ENCODE measurements at regions not wholly inside any gene's neighbourhood (a gene's known extent, or its start where the extent isn't known, plus 50 kb on each side); places are given as distances from the start of the nearest gene placed in this dataset.

DNA sequence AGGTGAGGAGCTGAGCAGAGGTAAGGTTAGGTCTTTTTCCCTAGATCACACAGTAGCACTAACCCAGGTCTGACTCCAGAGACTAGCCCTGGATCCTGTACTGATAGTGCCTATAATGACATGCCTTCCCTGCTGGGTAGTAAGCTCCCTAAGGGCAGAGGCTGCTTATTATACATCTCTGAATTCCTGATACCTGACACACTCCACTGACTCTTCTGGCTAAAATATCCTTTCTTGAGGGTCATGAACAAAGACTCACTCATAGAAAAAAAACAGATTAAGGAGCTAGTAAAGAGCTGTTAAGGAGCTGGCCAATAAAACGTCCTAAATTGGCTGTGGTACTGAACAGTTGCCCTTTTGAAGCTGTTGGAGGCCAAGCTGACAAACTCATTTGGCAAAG, 149.0 kb upstream of the ITGA1 start:
- 13 to 26% methylated on average over 1 of the region's 1 CpG for WGBS, 2 donors
- intact Hi-C loops (cut with DNase I; ENCODE audit: low total_unique reads) = no loop called here
- DNase-seq (ENCODE audit: low spot score in 2 of 2) = no peak
- no peak overlapping the region for H3K4me3 ChIP-seq (ENCODE audit: low read depth, poor library complexity, severe bottlenecking)
- TF ChIP-seq, protein P1, sequence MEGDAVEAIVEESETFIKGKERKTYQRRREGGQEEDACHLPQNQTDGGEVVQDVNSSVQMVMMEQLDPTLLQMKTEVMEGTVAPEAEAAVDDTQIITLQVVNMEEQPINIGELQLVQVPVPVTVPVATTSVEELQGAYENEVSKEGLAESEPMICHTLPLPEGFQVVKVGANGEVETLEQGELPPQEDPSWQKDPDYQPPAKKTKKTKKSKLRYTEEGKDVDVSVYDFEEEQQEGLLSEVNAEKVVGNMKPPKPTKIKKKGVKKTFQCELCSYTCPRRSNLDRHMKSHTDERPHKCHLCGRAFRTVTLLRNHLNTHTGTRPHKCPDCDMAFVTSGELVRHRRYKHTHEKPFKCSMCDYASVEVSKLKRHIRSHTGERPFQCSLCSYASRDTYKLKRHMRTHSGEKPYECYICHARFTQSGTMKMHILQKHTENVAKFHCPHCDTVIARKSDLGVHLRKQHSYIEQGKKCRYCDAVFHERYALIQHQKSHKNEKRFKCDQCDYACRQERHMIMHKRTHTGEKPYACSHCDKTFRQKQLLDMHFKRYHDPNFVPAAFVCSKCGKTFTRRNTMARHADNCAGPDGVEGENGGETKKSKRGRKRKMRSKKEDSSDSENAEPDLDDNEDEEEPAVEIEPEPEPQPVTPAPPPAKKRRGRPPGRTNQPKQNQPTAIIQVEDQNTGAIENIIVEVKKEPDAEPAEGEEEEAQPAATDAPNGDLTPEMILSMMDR (IDR thresholded peaks at IDR 0.05) = no peak
- no peak for TF ChIP-seq POLR2A (IDR thresholded peaks at IDR 0.05)

DNA sequence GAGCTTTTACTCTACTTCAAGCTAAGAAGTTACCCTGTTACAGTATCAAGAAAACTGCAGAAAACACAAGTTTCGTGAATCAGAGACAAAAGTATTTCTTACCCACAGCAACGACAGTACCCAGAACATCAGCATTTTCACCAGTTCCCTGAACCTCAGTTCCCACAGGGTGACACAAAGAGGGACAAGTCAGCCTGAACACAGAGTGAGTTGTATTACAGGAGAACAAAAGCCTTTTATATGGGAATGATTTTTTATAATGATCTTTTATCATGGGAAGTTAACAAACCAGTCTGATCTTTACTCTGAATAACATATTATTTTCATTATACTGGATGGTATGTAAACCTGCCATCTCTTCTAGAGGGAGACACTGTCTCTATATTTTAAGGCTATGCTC, 139.0 kb upstream of the ITGA1 start:
- DNase-seq (ENCODE audit: low spot score in 2 of 2) = no peak
- no peak for TF ChIP-seq POLR2A (IDR thresholded peaks at IDR 0.05)
- no peak overlapping the region for H3K4me3 ChIP-seq (ENCODE audit: low read depth, poor library complexity, severe bottlenecking)
- 74% methylated on average over 2 of the region's 2 CpGs for WGBS, 2 donors
- intact Hi-C loops (cut with DNase I; ENCODE audit: low total_unique reads) = no loop called here

DNA sequence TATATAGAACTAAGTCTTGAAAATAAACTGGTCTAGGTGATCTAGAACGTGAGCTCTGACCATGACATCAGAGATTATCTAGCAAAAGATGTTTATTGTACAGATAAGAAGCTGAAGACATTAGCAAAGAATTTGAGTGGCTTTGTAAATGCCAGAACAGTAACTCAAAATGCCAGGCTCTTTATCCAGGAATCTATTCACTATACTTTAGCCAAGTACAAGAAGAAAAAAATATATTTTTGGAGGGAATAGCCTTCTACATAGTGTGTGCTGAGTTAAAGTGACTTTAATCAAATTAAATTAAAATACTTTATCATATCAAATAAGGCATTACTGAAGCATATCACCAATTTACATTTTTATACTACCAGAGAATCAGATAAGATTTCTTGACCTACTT, 132.6 kb upstream of the ITGA1 start:
- 66 to 69% methylated on average over 1 of the region's 1 CpG for WGBS, 2 donors
- DNase-seq (ENCODE audit: low spot score in 2 of 2) = no peak
- intact Hi-C loops (cut with DNase I; ENCODE audit: low total_unique reads) = no loop called here
- no peak overlapping the region for H3K4me3 ChIP-seq (ENCODE audit: low read depth, poor library complexity, severe bottlenecking)
- TF ChIP-seq, protein P1 (IDR thresholded peaks at IDR 0.05) = no peak
- TF ChIP-seq POLR2A (IDR thresholded peaks at IDR 0.05) = no peak

- 40% methylated on average over 4 of the region's 4 CpGs for WGBS, 2 donors
- intact Hi-C loops (cut with DNase I; ENCODE audit: low total_unique reads) = no loop called here
- DNase-seq (ENCODE audit: low spot score in 2 of 2) = no peak
Measured at GRCh38 chr5:52656569-52657246, 131.0 kb upstream of the ITGA1 start.

DNA sequence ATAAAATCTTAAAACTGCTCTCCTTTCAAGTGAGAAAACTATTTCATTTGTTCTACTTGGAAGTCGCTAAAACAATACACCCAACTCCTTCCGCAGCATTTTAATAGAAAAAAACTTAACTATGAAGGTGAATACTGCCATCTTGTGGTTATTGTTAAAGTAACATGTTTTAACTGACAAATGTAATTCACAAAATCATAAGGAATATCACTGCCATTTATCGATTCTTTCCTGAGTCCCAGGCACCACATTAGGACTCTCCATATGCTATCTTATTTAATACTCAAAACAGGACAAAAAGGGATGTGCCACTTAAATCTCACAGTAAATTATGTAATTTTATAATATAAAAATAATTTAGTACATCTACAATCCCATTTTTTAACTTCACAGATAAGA, 130.5 kb upstream of the ITGA1 start:
- intact Hi-C loops (cut with DNase I; ENCODE audit: low total_unique reads) = no loop called here
- WGBS, 2 donors = 0 to 5% methylated on average over 3 of the region's 3 CpGs
- H3K4me3 ChIP-seq (ENCODE audit: low read depth, poor library complexity, severe bottlenecking) = no peak overlapping the region
- DNase-seq (ENCODE audit: low spot score in 2 of 2) = no peak
- TF ChIP-seq, protein P1 (IDR thresholded peaks at IDR 0.05) = no peak
- TF ChIP-seq POLR2A (IDR thresholded peaks at IDR 0.05) = no peak

More at GRCh38 chr5:52656569-52657246, 131.0 kb upstream of the ITGA1 start:
- H3K4me3 ChIP-seq (ENCODE audit: low read depth, poor library complexity, severe bottlenecking) = no peak overlapping the region
- TF ChIP-seq POLR2A (IDR thresholded peaks at IDR 0.05) = no peak
- TF ChIP-seq, protein P1 (IDR thresholded peaks at IDR 0.05) = no peak

DNA sequence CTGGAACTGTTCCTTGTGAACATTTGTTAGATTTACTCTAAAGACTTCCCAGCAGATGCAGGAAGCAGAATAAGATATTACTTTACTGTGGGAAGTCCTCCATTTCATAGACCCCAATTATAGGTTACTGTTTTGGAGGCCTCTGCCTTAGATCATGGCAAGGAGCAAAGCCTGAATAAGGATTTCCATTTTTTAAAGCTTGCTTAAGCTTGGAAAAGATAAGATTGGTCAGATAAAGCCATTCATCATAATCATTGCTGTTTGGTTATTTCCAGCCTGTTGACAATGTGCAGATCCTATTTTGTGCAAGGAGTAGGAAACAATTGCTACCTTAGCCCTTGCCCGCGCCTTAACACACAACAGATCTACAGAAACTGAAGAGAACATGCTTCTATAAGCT, 129.5 kb upstream of the ITGA1 start:
- DNase-seq (ENCODE audit: low spot score in 2 of 2) = no peak
- no peak overlapping the region for H3K4me3 ChIP-seq (ENCODE audit: low read depth, poor library complexity, severe bottlenecking)
- intact Hi-C loops (cut with DNase I; ENCODE audit: low total_unique reads) = no loop called here
- 91 to 97% methylated on average over 2 of the region's 2 CpGs for WGBS, 2 donors
- no peak for TF ChIP-seq POLR2A (IDR thresholded peaks at IDR 0.05)
- TF ChIP-seq, protein P1 (IDR thresholded peaks at IDR 0.05) = no peak
